RWPE2 (cell line): ENCODE measurements at regions not wholly inside any gene's neighbourhood (a gene's known extent, or its start where the extent isn't known, plus 50 kb on each side); places are given as distances from the start of the nearest gene placed in this dataset.

Experiments
- ATAC-seq: fragments of 200-7000 bp; cut with Tn5 transposase; 3 replicates; pipeline ENCODE4 v1.9.1; 2021; ENCODE audit warnings: low read depth
- DNase-seq: peaks from one replicate; pipeline ENCODE4 v3.0.0-alpha.2; 2020; ENCODE audit warnings: low spot score
- H3K27ac ChIP-seq: fragments of 450-650 bp; 2 replicates; pipeline ENCODE4 v1.5.1; 2017; ENCODE audit warnings: mild to moderate bottlenecking; ENCODE audit not compliant: poor library complexity, severe bottlenecking
- H3K27me3 ChIP-seq: fragments of 250-450 bp; sonication (Bioruptor Pico); 2 replicates; pipeline ENCODE4 v1.5.1; 2021; ENCODE audit warnings: mild to moderate bottlenecking, moderate library complexity; ENCODE audit not compliant: insufficient read depth, poor library complexity, severe bottlenecking
- H3K36me3 ChIP-seq: fragments of 250-450 bp; sonication (Bioruptor Pico); 2 replicates; pipeline ENCODE4 v1.5.1; 2020; ENCODE audit warnings: low read depth, mild to moderate bottlenecking, moderate library complexity
- H3K4me1 ChIP-seq: fragments of 250-450 bp; sonication (Bioruptor Pico); 2 replicates; pipeline ENCODE4 v1.5.1; 2021; ENCODE audit warnings: mild to moderate bottlenecking, moderate library complexity; ENCODE audit not compliant: insufficient read depth, poor library complexity, severe bottlenecking
- H3K4me3 ChIP-seq: fragments of 250-450 bp; sonication (Bioruptor Pico); 2 replicates; pipeline ENCODE4 v1.5.1; 2021; ENCODE audit warnings: mild to moderate bottlenecking, moderate library complexity; ENCODE audit not compliant: severe bottlenecking
- H3K9me3 ChIP-seq: fragments of 250-450 bp; sonication (Bioruptor Pico); 2 replicates; pipeline ENCODE4 v1.5.1; 2021; ENCODE audit warnings: mild to moderate bottlenecking, moderate library complexity; ENCODE audit not compliant: severe bottlenecking
- CTCF ChIP-seq: fragments of 450-650 bp; IDR thresholded peaks from one replicate; pipeline ENCODE4 v1.5.1; 2017; ENCODE audit warnings: mild to moderate bottlenecking, moderate library complexity; ENCODE audit not compliant: poor library complexity, severe bottlenecking

GRCh38 chr10:58028597-58029366, 238.9 kb downstream of the IPMK start:
- TF ChIP-seq CTCF, result no peak
- ATAC-seq, result peak; percentile 90
- Histone ChIP-seq H3K9me3 (peaks cover 2% of the 10 kb centered on the region), H3K27ac (peak overlapping the region; percentile 39), H3K4me3 (no peak overlapping the region), H3K27me3 (no peaks in the 10 kb centered on the region), H3K4me1 (peaks cover 8% of the 10 kb centered on the region), H3K36me3 (no peaks in the 10 kb centered on the region)
- no peak for DNase-seq

GRCh38 chr10:58027426-58027825, 240.3 kb downstream of the IPMK start:
- H3K9me3 ChIP-seq, result peaks cover 2% of the 10 kb centered on the region
- no peak for ATAC-seq
- H3K27ac ChIP-seq, result no peak overlapping the region
- no peak for DNase-seq
- H3K4me3 ChIP-seq, result no peak overlapping the region
- H3K36me3 ChIP-seq, result no peaks in the 10 kb centered on the region
- H3K4me1 ChIP-seq, result peaks cover 20% of the 10 kb centered on the region
- TF ChIP-seq CTCF, result no peak
- no peaks in the 10 kb centered on the region for H3K27me3 ChIP-seq

GRCh38 chr10:58026036-58026435, 241.7 kb downstream of the IPMK start:
- Histone ChIP-seq H3K9me3 (peaks cover 2% of the 10 kb centered on the region), H3K27me3 (no peaks in the 10 kb centered on the region), H3K36me3 (no peaks in the 10 kb centered on the region), H3K27ac (no peak overlapping the region), H3K4me3 (no peak overlapping the region), H3K4me1 (peaks cover 21% of the 10 kb centered on the region)
- TF ChIP-seq CTCF, result no peak
- no peak for ATAC-seq
- no peak for DNase-seq

GRCh38 chr10:58023341-58024073, 244.2 kb downstream of the IPMK start:
- Histone ChIP-seq H3K4me1 (peaks cover 21% of the 10 kb centered on the region), H3K27me3 (no peaks in the 10 kb centered on the region), H3K27ac (peak overlapping the region; percentile 97), H3K36me3 (no peaks in the 10 kb centered on the region), H3K9me3 (peaks cover 2% of the 10 kb centered on the region), H3K4me3 (no peak overlapping the region)
- ATAC-seq, result peak; percentile 97
- no peak for TF ChIP-seq CTCF
- no peak for DNase-seq
